WTC11 (cell line): ENCODE measurements at regions not wholly inside any gene's neighbourhood (a gene's known extent, or its start where the extent isn't known, plus 50 kb on each side); places are given as distances from the start of the nearest gene placed in this dataset.

Experiments
- ATAC-seq: fragments of 200-7000 bp; cut with Tn5 transposase; 2 replicates; pipeline ENCODE4 v1.10.0; 2021; ENCODE audit warnings: mild to moderate bottlenecking, moderate library complexity
- CTCF ChIA-PET: fragments of 300-600 bp; sonication (Branson Sonifier 250); formaldehyde crosslinking; loops from one replicate; lab custom pipeline; 2021; ENCODE audit warnings: antibody characterized with exemption; lab: Charles Lee
- POLR2A ChIA-PET: fragments of 350-600 bp; sonication (Branson Sonifier 250); formaldehyde crosslinking; loops from one replicate; lab custom pipeline; 2021; ENCODE audit warnings: antibody characterized with exemption; lab: Charles Lee
- DNase-seq: peaks from one replicate; pipeline ENCODE4 v3.0.0; 2021; ENCODE audit warnings: low spot score
- H3K27ac Mint-ChIP-seq: 2 replicates; pipeline ENCODE4 v1.8.0; 2021; ENCODE audit warnings: mixed read lengths
- H3K27me3 Mint-ChIP-seq: 2 replicates; pipeline ENCODE4 v1.8.0; 2021; ENCODE audit warnings: low read depth, mild to moderate bottlenecking, moderate library complexity, mixed read lengths
- H3K36me3 Mint-ChIP-seq: 2 replicates; pipeline ENCODE4 v1.8.0; 2021; ENCODE audit warnings: mixed read lengths
- H3K4me1 Mint-ChIP-seq: 2 replicates; pipeline ENCODE4 v1.8.0; 2022; ENCODE audit warnings: mixed read lengths
- H3K4me3 Mint-ChIP-seq: 2 replicates; pipeline ENCODE4 v1.8.0; 2021; ENCODE audit warnings: mild to moderate bottlenecking, moderate library complexity, mixed read lengths
- H3K9me3 Mint-ChIP-seq: 2 replicates; pipeline ENCODE4 v1.8.0; 2021; ENCODE audit warnings: mixed read lengths
- CTCF ChIP-seq: fragments of 200-600 bp; IDR thresholded peaks from 2 replicates; pipeline ENCODE4 v1.8.0; 2022; ENCODE audit warnings: antibody characterized with exemption
- HMGA2 ChIP-seq: fragments of 250-450 bp; sonication (Bioruptor Pico); IDR thresholded peaks from 2 replicates; pipeline ENCODE4 v1.4.0; 2021; ENCODE audit warnings: mild to moderate bottlenecking, moderate library complexity
- MXD4 ChIP-seq: fragments of 250-450 bp; sonication (Bioruptor Pico); IDR thresholded peaks from 2 replicates; pipeline ENCODE4 v1.8.0; 2021; ENCODE audit warnings: mild to moderate bottlenecking, moderate library complexity, borderline replicate concordance
- NR3C1 ChIP-seq: sonication (generic); formaldehyde crosslinking; conservative IDR thresholded peaks from 2 replicates; pipeline ENCODE4 v1.8.1; 2023; ENCODE audit warnings: low read depth, mild to moderate bottlenecking, missing genetic modification reagents
- STAT6 ChIP-seq: sonication (generic); formaldehyde crosslinking; conservative IDR thresholded peaks from 2 replicates; pipeline ENCODE4 v1.8.1; 2023; ENCODE audit warnings: mild to moderate bottlenecking, low read depth, missing genetic modification reagents, moderate library complexity
- TCF7 ChIP-seq: sonication (generic); formaldehyde crosslinking; IDR thresholded peaks from 2 replicates; pipeline ENCODE4 v1.8.0; 2022; ENCODE audit warnings: mild to moderate bottlenecking, low read depth, missing genetic modification reagents, moderate library complexity
- TEAD1 ChIP-seq: sonication (generic); formaldehyde crosslinking; IDR thresholded peaks from 2 replicates; pipeline ENCODE4 v1.8.0; 2022; ENCODE audit warnings: mild to moderate bottlenecking, missing genetic modification reagents
- TP53 ChIP-seq: sonication (generic); formaldehyde crosslinking; IDR thresholded peaks from 2 replicates; pipeline ENCODE4 v1.8.1; 2023; ENCODE audit warnings: mild to moderate bottlenecking, missing genetic modification reagents
- ZBTB43 ChIP-seq: sonication (generic); formaldehyde crosslinking; IDR thresholded peaks from 2 replicates; pipeline ENCODE4 v1.8.1; 2023; ENCODE audit warnings: mild to moderate bottlenecking, missing genetic modification reagents
- ZNF121 ChIP-seq: sonication (generic); formaldehyde crosslinking; IDR thresholded peaks from 2 replicates; pipeline ENCODE4 v1.8.0; 2023; ENCODE audit warnings: missing genetic modification reagents
- ZNF423 ChIP-seq: fragments of 250-450 bp; sonication (Bioruptor Pico); IDR thresholded peaks from 2 replicates; pipeline ENCODE4 v2.1.2; 2022; ENCODE audit warnings: mild to moderate bottlenecking, moderate library complexity
- TF ChIP-seq, protein P1 (sequence below): sonication (generic); formaldehyde crosslinking; IDR thresholded peaks from 2 replicates; pipeline ENCODE4 v1.8.0; 2022; ENCODE audit warnings: mild to moderate bottlenecking, missing genetic modification reagents
- TF ChIP-seq, protein P2 (sequence below): sonication (generic); formaldehyde crosslinking; IDR thresholded peaks from 2 replicates; pipeline ENCODE4 v1.8.1; 2023; ENCODE audit warnings: mild to moderate bottlenecking, missing genetic modification reagents, moderate library complexity

- DNase-seq: peak; percentile 78
- no peaks in the 10 kb centered on the region for H3K4me1 Mint-ChIP-seq
- TF ChIP-seq CTCF (peak; percentile 57), NR3C1 (CRISPR knock-in tag) (no peak), STAT6 (CRISPR knock-in tag) (no peak), ZNF423 (no peak), ZBTB43 (CRISPR knock-in tag) (no peak), HMGA2 (peak; percentile 65), ZNF121 (CRISPR knock-in tag) (no peak)
- TF ChIP-seq, protein P1, sequence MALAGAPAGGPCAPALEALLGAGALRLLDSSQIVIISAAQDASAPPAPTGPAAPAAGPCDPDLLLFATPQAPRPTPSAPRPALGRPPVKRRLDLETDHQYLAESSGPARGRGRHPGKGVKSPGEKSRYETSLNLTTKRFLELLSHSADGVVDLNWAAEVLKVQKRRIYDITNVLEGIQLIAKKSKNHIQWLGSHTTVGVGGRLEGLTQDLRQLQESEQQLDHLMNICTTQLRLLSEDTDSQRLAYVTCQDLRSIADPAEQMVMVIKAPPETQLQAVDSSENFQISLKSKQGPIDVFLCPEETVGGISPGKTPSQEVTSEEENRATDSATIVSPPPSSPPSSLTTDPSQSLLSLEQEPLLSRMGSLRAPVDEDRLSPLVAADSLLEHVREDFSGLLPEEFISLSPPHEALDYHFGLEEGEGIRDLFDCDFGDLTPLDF (CRISPR knock-in tag): no peak
- TF ChIP-seq, all 79 proteins: peak for 2
- ATAC-seq: peak; percentile 87
- no peaks in the 10 kb centered on the region; the same call in 1 of the 2 replicates for H3K27me3 Mint-ChIP-seq
- POLR2A ChIA-PET: no interaction called here
- no peak overlapping the region for H3K4me3 Mint-ChIP-seq
- H3K36me3 Mint-ChIP-seq: no peaks in the 10 kb centered on the region; the same call in 1 of the 2 replicates
- H3K9me3 Mint-ChIP-seq: peaks cover 16% of the 10 kb centered on the region
- no peak overlapping the region for H3K27ac Mint-ChIP-seq
- CTCF ChIA-PET: interaction anchor here (0.6 to 2.8 kb wide), 54 partner anchors 8 to 977 kb away, joined by 3 to 34 read pairs (median 4); no protein-coding TSS in a partner anchor
Measured at GRCh38 chr14:95432144-95433093, 84.0 kb downstream of the SYNE3 start.

GRCh38 chr14:95431199-95432143 lies 85.0 kb downstream of the SYNE3 start:
- no peak overlapping the region for H3K4me3 Mint-ChIP-seq
- DNase-seq: peak; percentile 43
- ChIA-PET POLR2A (no interaction called here), CTCF (interaction anchor here (0.6 to 2.8 kb wide), 56 partner anchors 9 to 945 kb away, joined by 3 to 34 read pairs (median 4); no protein-coding TSS in a partner anchor)
- H3K9me3 Mint-ChIP-seq: peaks cover 17% of the 10 kb centered on the region
- no peak overlapping the region for H3K27ac Mint-ChIP-seq
- H3K36me3 Mint-ChIP-seq: no peaks in the 10 kb centered on the region; the same call in 1 of the 2 replicates
- TF ChIP-seq MXD4 (no peak), TEAD1 (0 out of 2 replicates have a peak, but pooled peaks have one; percentile 20)
- H3K4me1 Mint-ChIP-seq: no peaks in the 10 kb centered on the region
- peak; percentile 85 for ATAC-seq
- H3K27me3 Mint-ChIP-seq: no peaks in the 10 kb centered on the region; the same call in 1 of the 2 replicates

DNA sequence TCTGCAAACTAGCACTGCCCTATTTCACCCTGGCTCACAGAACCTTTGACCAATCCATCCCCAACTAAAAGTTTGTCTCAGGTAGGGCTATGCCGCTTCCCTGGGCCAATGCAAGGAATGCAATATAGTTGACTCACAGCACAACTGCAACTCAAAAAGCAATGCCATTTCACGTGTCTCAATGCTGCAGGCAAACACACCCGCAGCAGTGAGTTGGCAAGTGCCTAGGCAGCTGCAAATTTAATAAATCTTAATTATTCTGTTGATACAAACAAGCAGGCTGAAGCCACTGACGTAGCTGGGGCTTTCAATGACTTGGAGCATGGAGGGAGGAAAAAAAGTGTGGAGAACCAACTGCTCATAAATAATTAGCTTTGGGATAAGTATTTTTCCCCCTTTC lies 87.9 kb downstream of the SYNE3 start:
- POLR2A ChIA-PET: no interaction called here
- peaks cover 6% of the 10 kb centered on the region for H3K9me3 Mint-ChIP-seq
- ATAC-seq (no peak), DNase-seq (no peak)
- H3K27me3 Mint-ChIP-seq: no peaks in the 10 kb centered on the region; the same call in 1 of the 2 replicates
- no peak overlapping the region for H3K4me3 Mint-ChIP-seq
- no peaks in the 10 kb centered on the region for H3K36me3 Mint-ChIP-seq
- H3K27ac Mint-ChIP-seq: no peak overlapping the region
- CTCF ChIA-PET: interaction anchor here (1.0 to 3.0 kb wide), 2 partner anchors 14 to 24 kb away, joined by 7 to 26 read pairs; no protein-coding TSS in a partner anchor
- no peaks in the 10 kb centered on the region for H3K4me1 Mint-ChIP-seq
- TF ChIP-seq TP53 (CRISPR knock-in tag) (no peak), STAT6 (CRISPR knock-in tag) (no peak), TCF7 (CRISPR knock-in tag) (no peak)
- TF ChIP-seq, protein P2, sequence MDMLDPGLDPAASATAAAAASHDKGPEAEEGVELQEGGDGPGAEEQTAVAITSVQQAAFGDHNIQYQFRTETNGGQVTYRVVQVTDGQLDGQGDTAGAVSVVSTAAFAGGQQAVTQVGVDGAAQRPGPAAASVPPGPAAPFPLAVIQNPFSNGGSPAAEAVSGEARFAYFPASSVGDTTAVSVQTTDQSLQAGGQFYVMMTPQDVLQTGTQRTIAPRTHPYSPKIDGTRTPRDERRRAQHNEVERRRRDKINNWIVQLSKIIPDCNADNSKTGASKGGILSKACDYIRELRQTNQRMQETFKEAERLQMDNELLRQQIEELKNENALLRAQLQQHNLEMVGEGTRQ (CRISPR knock-in tag): no peak
